Ovary (tissue), 7 donors: ENCODE measurements at regions not wholly inside any gene's neighbourhood (a gene's known extent, or its start where the extent isn't known, plus 50 kb on each side); places are given as distances from the start of the nearest gene placed in this dataset.

Experiments used
- DNase-seq, 5 donors: peaks; one replicate each; pipeline ENCODE4 v3.0.0-alpha.2; 2019 to 2020
- H3K27ac ChIP-seq, 2 donors: fragments of 200-600 bp; one replicate each; pipeline versions ENCODE4 v1.5.1 to v1.8.0; 2019 to 2022
- H3K27me3 ChIP-seq: fragments of 200-600 bp; one replicate; pipeline ENCODE4 v1.8.0; 2022
- H3K36me3 ChIP-seq: fragments of 200-600 bp; sonication (generic); one replicate; pipeline ENCODE4 v1.5.1; 2019
- H3K4me1 ChIP-seq: one replicate; pipeline ENCODE4 v1.8.1; 2013; ENCODE audit warnings: mild to moderate bottlenecking, moderate library complexity; ENCODE audit not compliant: insufficient read depth
- H3K4me3 ChIP-seq: fragments of 200-600 bp; sonication (generic); one replicate; pipeline ENCODE4 v1.5.1; 2017
- H3K9me3 ChIP-seq, 2 donors: fragments of 200-600 bp in 1 of 2; sonication (generic) in 1 of 2; one replicate each; pipeline versions ENCODE4 v1.5.1 to v1.8.1; 2013 to 2019; ENCODE audit warnings: mild to moderate bottlenecking in 1 of 2, moderate library complexity in 1 of 2
- CTCF ChIP-seq, 3 donors: fragments of 450-650 bp in 2 of 3; fragments of 200-600 bp in 1 of 3; IDR thresholded peaks; one replicate each; pipeline versions ENCODE4 v1.5.1 to v1.8.0; 2016 to 2022; ENCODE audit warnings: antibody characterized with exemption in 3 of 3, mild to moderate bottlenecking in 1 of 3
- EP300 ChIP-seq: sonication (generic); formaldehyde crosslinking; IDR thresholded peaks from one replicate; pipeline ENCODE4 v1.6.1; 2017; ENCODE audit warnings: antibody characterized with exemption
- POLR2A ChIP-seq: fragments of 450-650 bp; IDR thresholded peaks from one replicate; pipeline ENCODE4 v1.6.1; 2017; ENCODE audit warnings: antibody characterized with exemption, mild to moderate bottlenecking, moderate library complexity
- WGBS, 3 donors: extraction: QIAGEN DNeasy Blood & Tissue Kit in 1 of 3; methylation state at CpG; one replicate each; pipeline versions ENCODE4 v1.1.5 to v1.1.7; 2013 to 2017; 5-methylcytosine and 5-hydroxymethylcytosine counted together
- intact Hi-C, 4 donors: fragments of 100-400 bp; cut with DNase I; formaldehyde crosslinking; loops; one replicate each; pipeline versions ENCODE4 v1.11.0 to v1.15.1; 2022 to 2023
- donor health status: DM: no; HTN: no; CAD: no; lungs with moderate emphysema.
- donor health status: DM: no; HTN: no; CAD: no.
- donor health status: Bipolar disorder and iron deficiency.
- donor health status: DM: no; HTN: no; CAD: no.
- donor health status: DM: yes; HTN: yes; CAD: no.

DNA sequence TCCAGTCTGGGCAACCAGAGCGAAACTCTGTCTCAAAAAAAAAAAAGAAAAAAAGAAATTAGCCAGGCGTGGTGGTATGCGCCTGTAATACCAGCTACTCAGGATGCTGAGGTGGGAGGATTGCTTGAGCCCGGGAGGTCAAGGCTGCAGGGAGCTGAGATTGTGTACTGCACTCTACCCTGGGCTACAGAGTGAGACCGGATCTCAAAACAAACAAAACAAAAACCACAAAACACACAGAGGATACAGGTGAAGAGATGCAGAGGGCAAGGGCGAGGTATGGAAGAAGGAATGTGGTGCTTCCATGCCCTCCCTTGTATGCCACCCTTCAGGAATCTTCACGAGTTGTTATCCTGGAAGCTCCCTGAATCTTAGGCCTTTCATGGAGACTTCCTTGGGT, 68.5 kb downstream of the NDUFS5 start:
- no peaks in the 10 kb centered on the region for H3K4me1 ChIP-seq
- TF ChIP-seq CTCF (IDR thresholded peaks at IDR 0.05): no peak
- no peak for TF ChIP-seq POLR2A
- TF ChIP-seq EP300: no peak
- intact Hi-C loops: no loop called here
- DNase-seq: peak in 1 of 5 donors; percentile 4
- no peak overlapping the region for H3K4me3 ChIP-seq
- no peaks in the 10 kb centered on the region for H3K9me3 ChIP-seq
- no peaks in the 10 kb centered on the region for H3K36me3 ChIP-seq
- no peak overlapping the region for H3K27ac ChIP-seq
- WGBS, 3 donors: 76 to 87% (median 79%) methylated on average over 7 of the region's 7 CpGs
- H3K27me3 ChIP-seq: no peaks in the 10 kb centered on the region

DNA sequence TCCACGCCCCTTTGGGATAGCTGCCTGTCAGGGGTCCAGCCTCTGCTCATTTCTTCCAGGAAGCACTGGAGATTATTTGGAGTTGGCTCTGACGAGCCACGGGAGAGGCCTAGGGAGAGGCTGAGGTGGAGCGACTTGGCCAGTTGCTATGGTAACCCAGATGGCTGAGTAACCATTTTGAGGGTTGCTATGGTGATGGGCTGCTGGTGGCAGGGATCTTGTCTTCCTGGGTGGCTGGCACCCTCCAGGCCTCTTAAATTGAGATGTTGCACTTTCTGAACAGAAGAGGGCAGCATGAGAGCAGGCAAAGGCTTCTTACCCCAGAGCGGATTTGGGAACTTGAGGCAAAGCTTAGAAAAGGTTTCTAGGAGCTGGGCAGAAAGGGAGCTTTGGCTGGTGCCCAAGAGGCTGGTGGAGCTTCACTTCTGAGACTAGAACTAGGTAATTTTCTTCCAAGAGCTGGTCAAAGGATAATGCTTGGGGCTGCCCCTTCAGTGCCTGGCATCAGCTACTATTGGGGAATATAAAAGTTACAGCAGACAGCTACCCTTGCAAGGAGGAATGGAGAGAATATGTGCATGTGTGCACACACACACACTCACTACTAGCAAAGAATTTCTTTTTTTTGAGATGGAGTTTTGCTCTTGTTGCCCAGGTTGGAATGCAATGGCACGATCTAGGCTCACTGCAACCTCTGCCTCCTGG, 72.5 kb downstream of the NDUFS5 start:
- WGBS, 3 donors: 10 to 26% (median 17%) methylated on average over 6 of the region's 6 CpGs
- DNase-seq: peak; percentile 66 to 80 (median 72)
- Histone ChIP-seq H3K9me3 (no peaks in the 10 kb centered on the region), H3K4me1 (no peaks in the 10 kb centered on the region), H3K27ac (peak overlapping the region in 1 of 2 donors; percentile 40), H3K27me3 (no peaks in the 10 kb centered on the region), H3K36me3 (no peaks in the 10 kb centered on the region), H3K4me3 (no peak overlapping the region)
- intact Hi-C loops: no loop called here
- TF ChIP-seq CTCF (IDR thresholded peaks at IDR 0.05) (peak; percentile 59 to 69 (median 60)), EP300 (no peak)

- TF ChIP-seq CTCF (IDR thresholded peaks at IDR 0.05) (peak; percentile 53 to 91 (median 89)), EP300 (no peak), POLR2A (no peak)
These were observed 76.6 kb downstream of the NDUFS5 start for GRCh38 chr1:39102537-39103327.

DNA sequence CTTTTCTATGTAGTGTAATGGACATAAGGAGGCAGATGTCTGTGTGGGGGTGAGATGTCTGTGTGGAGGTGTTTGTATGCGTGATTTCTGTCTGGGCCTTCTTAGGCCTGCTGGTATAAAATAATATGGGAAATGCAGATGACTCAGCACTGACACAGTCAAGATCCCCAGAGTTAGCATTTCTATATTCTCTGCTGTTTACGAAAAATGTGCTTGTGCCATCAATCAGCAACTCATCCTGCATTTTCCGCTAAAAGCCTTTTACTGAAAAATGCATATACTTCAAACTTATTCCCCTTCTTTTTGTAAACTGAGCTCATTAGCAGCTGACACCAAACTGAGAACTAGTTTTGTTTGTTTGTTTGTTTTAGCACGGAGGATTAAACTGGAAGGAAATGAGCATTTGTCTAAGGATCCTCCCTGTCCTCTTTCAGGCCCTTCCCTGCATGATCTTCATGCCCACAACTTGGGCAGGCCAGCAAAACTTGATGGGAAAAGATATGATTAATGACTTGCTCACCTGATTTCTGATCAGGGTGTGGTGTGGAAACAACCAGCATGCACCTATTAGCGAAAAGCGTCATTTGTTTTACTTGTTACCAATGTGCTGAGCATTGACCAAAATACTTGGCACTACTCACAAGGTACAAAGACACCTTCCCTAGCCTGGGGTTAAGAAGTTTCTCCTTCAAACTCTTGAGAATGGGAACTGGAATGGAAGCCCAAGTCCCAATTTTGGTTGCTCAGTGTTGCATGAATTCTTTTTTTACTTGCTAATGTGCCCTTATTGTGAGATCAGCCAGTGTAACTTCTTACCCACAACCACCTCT, 77.4 kb downstream of the NDUFS5 start:
- TF ChIP-seq CTCF (IDR thresholded peaks at IDR 0.05) (no peak), POLR2A (no peak), EP300 (no peak)
- H3K36me3 ChIP-seq: no peaks in the 10 kb centered on the region
- H3K4me3 ChIP-seq: no peak overlapping the region
- no peaks in the 10 kb centered on the region for H3K27me3 ChIP-seq
- 80 to 83% (median 81%) methylated on average over 6 of the region's 6 CpGs for WGBS, 3 donors
- no peak overlapping the region for H3K27ac ChIP-seq
- peaks cover 11% of the 10 kb centered on the region for H3K4me1 ChIP-seq
- intact Hi-C loops: loop anchor here (2.0 to 10.0 kb wide), 9 partner anchors 61 to 431 kb away; partner anchors contain the start of gene MACF1 (in 1 of the 4)
- H3K9me3 ChIP-seq: no peaks in the 10 kb centered on the region
- DNase-seq: no peak

More at GRCh38 chr1:39102537-39103327, 76.6 kb downstream of the NDUFS5 start:
- DNase-seq: peak in 2 of 5 donors; percentile 27 to 49
- WGBS, 3 donors: 26 to 29% (median 29%) methylated on average over 11 of the region's 11 CpGs
- no peaks in the 10 kb centered on the region for H3K9me3 ChIP-seq
- intact Hi-C loops: loop anchor here (2.0 to 10.0 kb wide), 9 partner anchors 62 to 432 kb away; partner anchors contain the start of gene MACF1 (in 1 of the 4)
- no peak overlapping the region for H3K4me3 ChIP-seq
- H3K27me3 ChIP-seq: no peaks in the 10 kb centered on the region
- H3K4me1 ChIP-seq: peaks cover 9% of the 10 kb centered on the region
- no peaks in the 10 kb centered on the region for H3K36me3 ChIP-seq
- H3K27ac ChIP-seq: no peak overlapping the region
